ENCODE measurements at regions not wholly inside any gene's neighbourhood (a gene's known extent, or its start where the extent isn't known, plus 50 kb on each side); places are given as distances from the start of the nearest gene placed in this dataset.

DNA sequence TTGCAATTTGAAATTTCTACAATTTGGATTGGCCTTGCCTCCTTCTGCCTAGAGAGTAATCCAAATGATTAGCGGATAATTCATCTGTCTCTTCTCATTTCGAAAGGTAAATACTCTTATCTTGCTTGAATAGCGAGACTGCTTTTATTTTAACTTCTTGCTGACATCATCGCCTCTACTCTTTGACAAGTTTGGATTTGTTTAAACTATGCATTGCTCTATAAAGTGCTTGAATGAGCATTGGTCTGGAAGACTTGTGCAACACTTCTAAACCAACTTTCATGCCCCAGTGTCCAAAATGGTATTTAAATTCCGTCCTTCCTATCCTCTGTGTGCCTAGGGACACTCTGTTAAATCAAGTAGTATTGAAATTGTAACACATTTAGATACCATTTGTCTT, 384.1 kb upstream of the SLC35B3 start:
- no peaks in the 10 kb centered on the region for H4K20me1 ChIP-seq (ENCODE audit: insufficient read depth, low read length)
- TF ChIP-seq MAZ (IDR thresholded peaks at IDR 0.05; ENCODE audit: borderline replicate concordance, low read depth, low read length) (no peak), RFX5 (IDR thresholded peaks at IDR 0.05; ENCODE audit: low read depth, low read length) (no peak), MAFK (IDR thresholded peaks at IDR 0.05; ENCODE audit: low read depth, low read length) (no peak), RAD21 (IDR thresholded peaks at IDR 0.05; ENCODE audit: low read length) (no peak), CEBPB (IDR thresholded peaks at IDR 0.05; ENCODE audit: low read depth, low read length) (no peak), NFE2L2 (IDR thresholded peaks at IDR 0.05; ENCODE audit: low read depth, low read length) (no peak), BHLHE40 (IDR thresholded peaks at IDR 0.05; ENCODE audit: low read depth, low read length) (no peak), SMC3 (IDR thresholded peaks at IDR 0.05; ENCODE audit: low read depth, low read length) (no peak), RCOR1 (IDR thresholded peaks at IDR 0.05; ENCODE audit: insufficient replicate concordance, low read length) (no peak), POLR2A (IDR thresholded peaks at IDR 0.05; ENCODE audit: low read depth, low read length) (no peak), CHD1 (IDR thresholded peaks at IDR 0.05; ENCODE audit: low read depth, low read length) (no peak), CTCF (conservative IDR thresholded peaks at IDR 0.05; ENCODE audit: low read depth, low read length) (no peak), FOS (IDR thresholded peaks at IDR 0.05; ENCODE audit: low read depth, low read length) (no peak), MXI1 (IDR thresholded peaks at IDR 0.05; ENCODE audit: borderline replicate concordance, low read depth, low read length) (no peak), ELK1 (IDR thresholded peaks at IDR 0.05; ENCODE audit: borderline replicate concordance, low read depth, low read length) (no peak)
- TF ChIP-seq, protein P1, sequence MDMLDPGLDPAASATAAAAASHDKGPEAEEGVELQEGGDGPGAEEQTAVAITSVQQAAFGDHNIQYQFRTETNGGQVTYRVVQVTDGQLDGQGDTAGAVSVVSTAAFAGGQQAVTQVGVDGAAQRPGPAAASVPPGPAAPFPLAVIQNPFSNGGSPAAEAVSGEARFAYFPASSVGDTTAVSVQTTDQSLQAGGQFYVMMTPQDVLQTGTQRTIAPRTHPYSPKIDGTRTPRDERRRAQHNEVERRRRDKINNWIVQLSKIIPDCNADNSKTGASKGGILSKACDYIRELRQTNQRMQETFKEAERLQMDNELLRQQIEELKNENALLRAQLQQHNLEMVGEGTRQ (IDR thresholded peaks at IDR 0.05; ENCODE audit: low read depth, low read length): no peak
- no peak for DNase-seq
- POLR2A ChIA-PET (ENCODE audit: unreplicated experiment): no interaction called here
- H3K9me1 ChIP-seq (ENCODE audit: insufficient read depth, low read length): no peaks in the 10 kb centered on the region
- BruUV-seq (replicated peaks): no TSS peak
- H4K91ac ChIP-seq (ENCODE audit: insufficient read depth, low read depth, low read length): no peak overlapping the region
- no peaks in the 10 kb centered on the region for H3K4me1 ChIP-seq (ENCODE audit: control insufficient read depth, insufficient read depth, low read length)
- CTCF ChIA-PET: no interaction called here
- H3K36me3 ChIP-seq (ENCODE audit: control insufficient read depth, insufficient read depth, low read length): no peaks in the 10 kb centered on the region
- H3K4me2 ChIP-seq (ENCODE audit: low read depth, low read length): no peak overlapping the region
- no peak overlapping the region for H3K56ac ChIP-seq (ENCODE audit: extremely low read depth, insufficient read depth, low read length)
- H3K14ac ChIP-seq (replicated peaks; ENCODE audit: low read depth, low read length): no peak overlapping the region
- no peaks in the 10 kb centered on the region for H3K79me1 ChIP-seq (ENCODE audit: low read depth in 1 of 2, low read length in 2 of 2)
- no peak overlapping the region for H2AFZ ChIP-seq (replicated peaks; ENCODE audit: low read length, poor library complexity)
- H2BK15ac ChIP-seq (ENCODE audit: low read depth, low read length): no peak overlapping the region
- intact Hi-C loops (cut with micrococcal nuclease) (no loop called here), in situ Hi-C loops (cut with MboI; ENCODE audit: low sequenced_read_pairs) (no loop called here), dilution Hi-C loops (cut with HindIII; ENCODE audit: low sequenced_read_pairs, unreplicated experiment) (no loop called here)
- H4K5ac ChIP-seq (ENCODE audit: low read depth, low read length): no peak overlapping the region
- no peak overlapping the region for H2BK120ac ChIP-seq (ENCODE audit: low read depth, low read length)
- no peak overlapping the region for H3K4me3 ChIP-seq (ENCODE audit: insufficient read depth, low read depth, low read length)
- H3K27me3 ChIP-seq (ENCODE audit: control insufficient read depth, insufficient read depth, low read length): no peaks in the 10 kb centered on the region
- H3K9me3 ChIP-seq (ENCODE audit: control insufficient read depth, insufficient read depth, low read length): peaks cover 5% of the 10 kb centered on the region
- no peak overlapping the region for H3K18ac ChIP-seq (ENCODE audit: low read depth, low read length)
- no peak overlapping the region for H3K9ac ChIP-seq (ENCODE audit: low read depth, low read length)
- no peak overlapping the region for H2BK5ac ChIP-seq (ENCODE audit: low read depth, low read length, poor library complexity, severe bottlenecking)
- no peak overlapping the region for H2BK20ac ChIP-seq (ENCODE audit: low read depth, low read length)
- no peak overlapping the region for H3K27ac ChIP-seq (ENCODE audit: insufficient read depth, low read length)
- no peak for ATAC-seq (ENCODE audit: low read depth)
- H2AK5ac ChIP-seq (ENCODE audit: low read depth, low read length): no peak overlapping the region
- WGBS, 2 experiments (ENCODE audit: extremely low coverage in 2 of 2, insufficient read length in 1 of 2): no CpG with 5 or more reads among the region's 5 CpGs
- H2AK9ac ChIP-seq (replicated peaks; ENCODE audit: low read depth, low read length, poor library complexity): no peak overlapping the region
- H4K8ac ChIP-seq (ENCODE audit: low read depth in 2 of 2, low read length in 2 of 2): no peak overlapping the region
- H3K4ac ChIP-seq (ENCODE audit: low read depth, low read length): no peak overlapping the region
- no peak overlapping the region for H3K23ac ChIP-seq (ENCODE audit: low read depth, low read length)
